OCI-M2 (cell line): ENCODE measurements at regions not wholly inside any gene's neighbourhood (a gene's known extent, or its start where the extent isn't known, plus 50 kb on each side); places are given as distances from the start of the nearest gene placed in this dataset.

Experiments used
- DNase-seq: peaks from one replicate; lab custom pipeline; 2025; ENCODE audit not compliant: unreplicated experiment; lab: John Stamatoyannopoulos, UW

DNA sequence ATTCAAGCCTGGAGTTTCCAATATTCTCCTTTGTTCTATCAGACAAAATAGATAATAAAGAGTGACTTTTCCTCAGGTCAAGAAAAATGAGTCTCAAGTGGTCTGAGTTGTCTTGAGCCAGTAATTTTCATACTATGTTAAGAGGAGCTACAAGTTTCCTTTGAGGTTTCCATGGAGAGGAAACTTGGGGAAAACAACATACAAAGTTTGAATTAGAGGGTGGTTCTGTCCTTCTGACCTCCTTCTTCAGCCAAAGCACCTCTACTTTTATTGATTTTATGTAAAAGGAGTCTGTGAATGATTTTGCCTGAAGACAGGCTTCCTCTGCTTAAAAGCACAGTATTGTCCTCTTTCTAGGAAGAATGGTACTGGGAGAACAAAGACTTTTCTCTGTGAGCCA is 497.2 kb upstream of the PKN2 start:
- DNase-seq: no peak

DNA sequence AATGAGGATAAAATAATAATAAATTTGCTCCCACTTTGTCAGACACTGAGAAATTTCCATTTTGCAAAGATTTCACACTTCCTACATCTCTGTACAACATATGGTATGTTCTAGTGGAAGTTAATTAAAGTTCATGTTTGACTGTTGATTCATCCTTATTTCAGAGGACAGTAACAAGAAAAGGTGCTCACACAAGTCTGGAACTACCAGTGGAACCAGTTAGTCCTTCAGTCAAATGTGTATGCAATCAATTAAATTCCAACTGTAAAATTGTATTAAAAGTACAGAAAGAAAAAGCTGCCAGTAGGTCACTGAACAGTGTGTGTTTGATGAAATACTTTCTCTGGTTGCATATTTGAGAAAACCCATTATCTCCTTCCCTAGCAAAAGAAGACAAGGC is 496.0 kb upstream of the PKN2 start:
- no peak for DNase-seq

DNA sequence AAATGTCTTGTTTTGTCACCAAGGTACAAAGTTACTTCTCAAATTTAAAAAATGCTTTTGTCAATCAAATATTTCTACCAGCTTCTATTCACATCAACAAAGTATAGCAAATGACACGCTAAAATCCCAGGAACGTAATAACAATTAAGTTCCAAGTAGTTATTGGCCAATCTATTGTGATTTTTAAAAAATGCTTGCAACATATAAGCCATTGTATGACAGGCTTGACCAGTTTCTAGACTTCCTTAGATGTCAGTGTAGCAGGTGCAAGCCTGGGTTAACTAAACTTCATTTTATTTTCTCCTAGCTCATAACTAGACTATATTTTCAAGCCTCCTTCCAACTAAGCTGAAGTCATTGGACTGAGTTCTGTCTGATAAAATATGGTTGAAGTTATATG is 494.5 kb upstream of the PKN2 start:
- no peak for DNase-seq

DNA sequence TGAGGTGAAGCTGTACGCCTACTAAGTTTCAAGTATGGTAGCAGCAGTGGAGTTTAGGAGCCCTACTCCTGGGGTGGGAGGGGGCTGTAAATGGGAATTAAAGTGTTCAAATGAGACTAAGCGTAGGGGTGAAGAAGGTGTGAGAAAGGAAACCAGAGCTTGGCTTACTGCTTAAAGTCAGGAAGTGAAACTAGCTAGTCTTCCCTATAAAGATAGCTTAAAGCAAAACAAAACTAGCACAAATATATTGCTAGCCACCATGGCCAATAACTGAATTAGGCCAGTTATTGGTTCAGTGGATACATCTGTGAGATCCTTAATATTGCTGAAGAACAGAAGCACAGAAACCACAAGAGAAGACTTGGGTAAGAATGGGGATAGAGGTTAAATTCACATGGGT is 492.2 kb upstream of the PKN2 start:
- no peak for DNase-seq

DNA sequence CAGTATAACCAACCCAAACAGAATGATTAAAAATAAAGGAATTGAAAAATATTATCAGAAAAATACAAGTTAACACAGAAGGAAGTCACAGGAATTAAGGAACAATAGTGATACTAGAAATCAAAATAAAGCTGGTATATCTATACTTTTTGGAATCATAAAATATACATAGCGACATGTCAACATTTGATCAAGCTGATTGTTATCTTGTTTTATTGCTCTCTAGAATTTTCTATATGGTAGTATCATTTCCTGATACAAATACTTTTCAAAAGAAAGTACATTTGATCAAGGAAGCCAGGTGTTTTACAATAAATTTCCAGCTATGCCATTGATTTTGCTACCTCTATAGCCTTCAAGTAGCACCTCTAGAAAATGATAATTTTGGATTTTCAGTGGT is 489.5 kb upstream of the PKN2 start:
- DNase-seq: no peak

DNA sequence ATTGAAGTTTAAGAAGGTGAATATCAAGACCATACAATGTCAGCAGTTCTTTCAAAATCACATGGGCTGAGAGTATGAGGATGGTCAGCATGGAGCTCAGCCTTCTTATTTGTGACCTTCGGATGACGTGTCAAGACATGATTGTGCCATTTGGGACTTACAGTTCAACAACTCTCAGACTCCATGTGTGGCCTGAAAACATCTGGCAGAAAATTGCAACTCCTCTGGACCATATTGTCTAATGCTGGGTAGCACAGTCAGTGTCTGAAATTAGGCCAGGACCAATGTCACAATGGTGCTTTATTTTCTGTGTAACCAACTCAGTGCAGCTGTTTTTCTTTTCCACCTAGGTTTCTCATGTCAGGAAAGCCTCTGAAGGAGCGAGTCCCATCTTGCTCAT is 483.5 kb upstream of the PKN2 start:
- no peak for DNase-seq

DNA sequence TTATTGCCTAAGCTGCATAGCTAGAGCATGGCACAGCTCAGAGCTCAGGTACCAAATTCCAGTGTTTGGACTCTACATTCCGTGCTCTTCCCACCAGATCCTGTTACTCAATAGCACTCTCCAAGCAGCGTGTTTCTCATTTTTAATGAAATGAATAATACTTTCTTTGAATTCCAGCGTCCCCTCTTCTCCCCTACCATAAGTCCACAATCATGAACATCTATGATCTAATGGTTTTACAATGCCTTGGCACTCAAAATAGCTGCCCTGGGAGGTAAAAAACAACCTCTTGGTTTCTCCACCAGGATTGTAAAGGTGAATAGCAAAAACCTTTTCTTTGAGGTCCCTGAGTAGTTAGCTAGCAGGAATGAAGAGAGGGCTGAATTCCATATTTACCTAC is 480.0 kb upstream of the PKN2 start:
- DNase-seq: no peak

DNA sequence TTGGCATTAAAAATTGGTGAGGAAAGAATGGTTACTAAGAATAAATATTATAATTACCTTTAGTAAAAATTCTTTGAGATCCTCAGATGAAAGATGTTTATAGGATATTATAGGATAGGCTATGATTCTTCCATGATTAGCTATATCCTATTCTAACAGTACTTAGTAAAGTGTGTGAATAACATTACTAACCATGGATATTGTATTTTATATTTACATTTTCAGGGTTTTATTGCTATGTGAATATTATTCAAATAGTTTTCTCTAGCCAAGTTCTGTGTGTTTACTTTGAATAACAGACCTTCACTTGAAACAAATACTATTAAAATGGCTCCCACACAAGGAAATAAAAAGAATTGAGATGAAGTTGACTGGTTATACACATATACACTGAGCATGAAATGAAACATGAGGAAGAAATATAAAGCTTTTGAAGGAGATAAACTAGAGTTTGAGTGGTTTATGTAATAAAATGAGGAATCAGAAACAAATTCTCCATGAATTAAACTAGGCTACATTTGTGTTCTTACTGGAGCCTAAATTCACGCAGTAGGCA is 479.4 kb upstream of the PKN2 start:
- no peak for DNase-seq

DNA sequence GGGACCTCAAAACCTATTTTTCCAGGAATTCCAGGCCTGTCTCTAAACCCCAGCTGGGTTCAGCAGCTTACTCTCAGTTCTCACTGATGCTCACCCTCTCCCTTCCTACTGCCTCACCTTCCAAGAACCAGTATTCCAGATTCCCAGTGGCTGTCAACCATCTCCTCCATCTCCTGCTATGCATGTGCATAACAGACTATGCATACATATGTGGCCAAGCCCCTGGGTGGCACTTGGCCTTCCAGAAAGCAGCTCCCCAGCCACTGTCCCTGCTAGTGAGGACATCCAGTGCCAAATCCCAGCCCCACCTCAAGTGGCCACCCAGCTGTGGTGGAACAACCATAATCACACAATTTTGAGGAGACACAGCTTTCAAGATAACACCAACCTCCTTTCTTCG is 475.7 kb upstream of the PKN2 start:
- no peak for DNase-seq

DNA sequence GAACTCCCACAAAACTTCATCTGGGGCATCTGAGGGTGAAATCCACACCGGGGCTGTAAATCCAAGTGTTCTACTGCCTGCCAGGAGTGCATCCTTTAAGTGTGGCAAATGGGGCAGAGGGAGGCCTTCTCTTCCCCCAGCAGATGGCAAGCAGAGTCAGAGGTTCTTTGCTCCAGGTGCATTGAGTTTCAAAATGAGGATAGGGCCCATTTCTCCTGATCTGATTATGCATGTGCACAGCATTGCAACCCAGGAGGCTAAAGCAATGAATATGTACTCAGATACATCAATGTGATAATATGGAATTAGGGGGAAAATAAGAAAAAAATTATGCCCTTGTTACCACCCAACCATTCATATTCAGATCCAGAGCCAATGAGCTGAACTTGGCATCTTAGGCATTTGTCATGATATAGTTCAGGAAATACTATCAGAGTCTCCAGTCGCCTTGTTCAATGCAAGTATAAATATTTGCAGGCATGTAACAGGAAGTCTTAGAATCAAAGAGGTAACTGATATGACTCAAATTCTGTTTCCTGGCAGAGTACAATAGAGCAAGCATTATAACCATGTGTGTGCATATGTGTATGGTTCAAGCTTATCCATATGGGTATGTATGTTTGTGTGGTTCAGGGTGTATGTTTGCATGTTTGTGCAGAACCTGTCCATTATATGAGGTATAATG is 473.8 kb upstream of the PKN2 start:
- DNase-seq: no peak

DNA sequence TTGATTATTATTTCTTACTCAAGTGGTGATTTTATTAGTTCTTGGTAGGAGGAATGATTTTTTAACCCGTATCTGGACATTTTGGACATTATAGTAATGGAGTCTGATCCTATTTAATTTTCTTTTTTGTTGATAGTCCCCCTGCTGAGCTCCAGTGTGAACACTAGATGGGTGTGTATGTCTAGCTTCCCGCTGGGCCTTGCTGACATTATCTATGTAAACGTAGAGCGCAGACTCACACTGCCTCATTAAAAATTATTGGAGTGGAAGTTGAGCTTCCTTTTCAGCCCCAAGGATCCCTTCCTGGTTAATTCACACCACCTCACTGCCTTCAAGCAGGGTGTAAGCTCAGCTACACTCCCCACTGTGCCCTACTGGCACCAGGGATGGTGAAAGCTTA is 467.6 kb upstream of the PKN2 start:
- DNase-seq: no peak

DNA sequence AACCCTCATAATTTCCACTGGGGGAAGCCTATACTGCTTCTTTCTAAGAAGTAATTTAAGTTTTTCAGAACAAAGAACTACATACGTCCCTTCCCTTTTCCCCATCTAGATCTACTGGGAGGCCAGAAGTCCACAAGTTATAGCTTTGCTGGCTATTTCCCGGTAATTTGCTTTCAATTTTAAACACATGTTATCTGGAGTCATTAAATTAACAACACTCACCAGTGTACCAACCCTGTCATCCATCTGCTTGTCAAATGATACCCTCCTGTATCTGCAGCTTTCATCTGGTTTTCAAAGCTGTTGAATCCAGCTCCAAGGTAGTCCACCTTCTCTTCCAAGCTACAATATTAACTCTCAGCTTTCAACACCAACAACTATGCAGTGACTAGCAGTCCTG is 466.7 kb upstream of the PKN2 start:
- DNase-seq: no peak

DNA sequence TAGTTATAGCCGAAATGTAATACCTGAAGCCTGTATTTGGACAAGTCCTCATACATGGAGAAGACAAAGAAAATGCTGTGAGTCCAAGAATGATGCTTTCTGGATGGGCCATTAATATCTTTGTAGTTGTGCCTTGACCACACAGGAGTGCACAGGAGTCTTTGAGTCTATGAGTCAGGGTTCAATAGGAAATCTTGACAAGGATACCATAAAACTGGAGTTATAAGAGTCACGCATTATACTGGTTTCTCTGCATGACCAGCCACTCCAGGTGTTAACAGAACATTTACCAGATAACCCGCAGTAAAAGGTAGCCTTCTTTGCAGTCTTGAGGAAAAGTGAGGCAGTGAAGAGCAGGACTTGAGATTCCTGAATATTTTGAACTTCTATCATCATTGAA is 464.6 kb upstream of the PKN2 start:
- DNase-seq: no peak

DNA sequence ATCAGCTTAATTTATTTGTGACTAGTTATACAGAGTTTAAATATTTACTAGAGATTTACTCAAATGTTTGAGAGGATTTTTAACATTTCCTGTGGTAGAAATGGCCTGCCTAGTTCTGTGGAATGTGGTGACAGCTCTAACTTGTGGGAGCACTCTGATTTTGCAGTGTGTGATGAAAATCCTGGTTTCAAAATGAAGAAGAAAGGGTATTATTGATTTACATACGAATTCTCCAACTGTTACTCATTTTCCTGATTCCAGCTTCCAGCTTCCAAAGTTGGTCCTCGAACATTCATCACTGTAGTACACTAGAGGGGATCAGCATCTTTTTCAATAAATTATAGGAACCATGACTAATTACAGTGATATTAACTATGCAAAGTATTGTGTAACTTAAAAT is 462.7 kb upstream of the PKN2 start:
- DNase-seq: no peak

DNA sequence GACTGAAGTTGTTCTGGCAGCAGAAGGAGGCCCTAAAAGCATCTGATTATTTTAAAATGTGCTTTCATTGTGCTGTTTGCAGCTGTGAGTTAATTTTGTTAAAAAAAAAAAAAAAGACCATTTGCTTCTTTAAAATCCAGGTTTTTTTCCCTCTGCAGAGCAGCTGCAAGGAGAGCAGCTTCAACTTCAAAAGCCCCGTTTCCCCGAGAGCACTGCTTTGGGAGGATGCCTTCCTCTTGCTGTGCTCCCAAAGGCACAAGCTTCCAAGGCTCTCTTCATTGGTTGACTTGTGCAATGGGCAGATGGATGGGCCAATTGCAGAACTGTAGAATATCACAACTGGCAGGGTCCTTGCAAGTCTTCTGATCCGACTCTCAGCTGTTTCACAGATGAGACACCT is 459.2 kb upstream of the PKN2 start:
- DNase-seq: no peak

DNA sequence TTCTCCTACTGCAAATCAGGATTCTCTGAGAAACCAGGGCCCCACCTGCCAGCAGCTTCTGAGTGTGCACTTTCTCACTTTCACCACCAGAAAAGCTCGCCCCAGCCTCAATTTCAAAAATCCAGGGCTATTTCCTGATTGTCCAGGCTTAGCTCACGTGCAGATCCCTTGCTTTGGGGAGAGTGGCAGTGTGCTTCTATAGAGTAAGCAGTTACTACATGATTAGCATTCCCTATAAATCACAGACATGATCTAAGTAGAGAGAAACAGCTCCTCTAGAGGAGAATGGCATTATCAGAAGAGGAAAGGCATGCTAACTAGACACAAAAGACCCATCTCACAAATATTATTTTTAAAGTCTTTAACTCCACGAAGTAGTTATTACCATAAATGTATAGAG is 456.0 kb upstream of the PKN2 start:
- DNase-seq: no peak

DNA sequence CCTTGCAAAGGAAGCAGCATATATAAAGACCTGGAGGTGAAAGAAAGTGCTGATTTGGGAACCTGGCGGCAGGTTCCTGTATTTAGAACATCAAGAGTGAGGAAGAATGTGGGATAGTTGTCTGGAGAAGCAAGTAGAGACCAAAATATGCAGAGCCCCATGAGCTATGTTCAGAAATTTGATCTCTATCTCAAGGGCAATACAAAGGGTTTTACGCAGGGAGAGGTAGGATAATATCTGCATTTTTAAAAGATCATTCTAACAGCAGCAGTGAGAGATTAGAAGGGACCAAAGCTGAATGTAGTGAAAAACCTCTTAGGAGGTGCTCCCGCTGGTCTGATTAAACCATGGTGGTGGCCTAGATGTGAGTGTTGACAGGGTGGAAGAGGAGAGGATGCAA is 453.9 kb upstream of the PKN2 start:
- no peak for DNase-seq

DNA sequence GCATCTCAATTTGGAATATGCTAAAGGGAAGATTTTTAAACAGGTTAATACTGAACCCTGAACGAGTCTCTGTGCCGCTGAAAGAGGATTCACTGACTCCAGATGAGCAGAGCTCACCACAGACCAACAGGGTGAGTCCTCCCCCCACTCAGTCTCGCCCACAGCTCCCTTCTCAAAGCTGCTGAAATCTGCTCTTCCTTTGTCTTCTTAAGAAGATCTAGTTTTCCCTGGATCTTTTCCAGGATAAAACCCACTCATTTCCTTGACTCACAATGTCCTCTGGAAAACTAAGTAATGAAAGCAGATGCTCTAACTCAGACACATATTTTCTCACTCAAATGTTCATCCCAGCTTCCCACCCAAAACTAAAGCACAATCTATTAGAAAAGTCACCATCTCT is 447.0 kb upstream of the PKN2 start:
- DNase-seq: no peak

DNA sequence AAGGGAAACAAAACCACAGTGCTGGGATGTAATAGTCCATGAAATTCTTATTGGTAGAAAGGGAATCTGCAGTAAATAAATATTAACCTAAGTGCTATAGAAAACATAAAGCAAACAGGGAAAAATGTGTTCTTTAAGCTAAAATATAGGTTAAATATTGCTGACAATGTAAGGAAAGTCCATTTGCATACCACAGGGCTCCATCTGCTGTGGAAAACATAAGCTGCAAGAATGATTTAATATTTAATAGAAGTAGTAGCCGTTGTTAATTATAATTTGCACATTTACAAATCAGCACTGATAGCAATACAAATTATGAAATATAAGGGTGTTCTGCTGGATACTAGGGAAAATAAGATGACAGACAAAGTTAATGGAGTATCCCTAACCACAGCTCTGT is 444.9 kb upstream of the PKN2 start:
- DNase-seq: no peak

DNA sequence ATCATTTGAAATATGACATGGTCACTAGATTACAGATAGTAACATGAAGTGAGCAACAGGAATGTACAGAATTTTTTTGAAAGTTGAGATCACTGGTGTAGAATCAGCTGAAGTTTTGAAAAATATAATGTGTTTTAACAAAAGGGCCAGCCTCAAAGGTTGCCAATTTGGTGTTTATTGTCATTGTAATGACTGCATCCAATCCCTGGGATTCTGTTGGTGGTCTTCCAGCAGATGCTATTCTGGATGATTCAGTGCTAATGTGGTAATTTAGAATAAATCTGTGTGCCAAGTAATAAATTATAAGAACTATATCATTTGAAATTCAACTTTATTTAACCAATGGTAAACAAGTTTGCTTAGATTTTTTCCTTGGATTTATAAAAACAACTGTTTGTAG is 436.4 kb upstream of the PKN2 start:
- no peak for DNase-seq

DNA sequence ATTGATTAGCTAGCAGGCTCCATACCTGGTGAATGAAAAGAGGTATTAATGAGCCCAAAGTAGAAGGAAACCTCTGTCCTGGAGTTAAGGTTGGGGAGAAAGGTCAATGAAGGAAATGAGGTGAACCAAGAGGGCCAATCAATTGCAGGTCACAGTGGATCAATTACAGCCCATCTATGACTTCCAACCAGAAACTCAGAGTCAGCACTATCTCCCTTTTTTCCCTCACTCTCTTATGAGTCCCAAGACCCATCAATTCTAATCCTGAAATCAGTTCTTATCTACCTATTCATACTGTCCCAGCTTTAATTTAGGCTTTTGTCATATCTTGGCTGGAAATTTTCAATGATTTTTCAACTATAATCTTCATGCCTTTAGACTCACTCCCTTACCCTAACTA is 433.2 kb upstream of the PKN2 start:
- DNase-seq: no peak

DNA sequence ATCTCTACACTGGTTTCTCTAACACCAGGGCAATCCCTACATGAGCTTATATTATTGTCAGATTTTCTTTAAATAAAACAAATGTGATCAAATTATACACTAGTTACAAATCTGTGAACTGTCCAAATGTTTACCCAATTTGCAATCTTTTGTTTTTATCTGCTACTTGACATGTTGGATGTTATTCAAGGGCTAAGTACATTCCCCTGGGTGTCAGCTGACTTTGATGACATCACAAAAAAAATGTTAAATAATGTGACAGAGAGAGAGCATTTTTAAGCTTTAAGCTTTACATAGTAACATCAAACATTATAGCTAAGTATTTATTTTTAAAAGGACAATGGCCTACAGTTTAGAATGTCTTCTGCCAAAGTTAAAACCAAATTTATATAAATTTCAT is 431.3 kb upstream of the PKN2 start:
- DNase-seq: no peak

DNA sequence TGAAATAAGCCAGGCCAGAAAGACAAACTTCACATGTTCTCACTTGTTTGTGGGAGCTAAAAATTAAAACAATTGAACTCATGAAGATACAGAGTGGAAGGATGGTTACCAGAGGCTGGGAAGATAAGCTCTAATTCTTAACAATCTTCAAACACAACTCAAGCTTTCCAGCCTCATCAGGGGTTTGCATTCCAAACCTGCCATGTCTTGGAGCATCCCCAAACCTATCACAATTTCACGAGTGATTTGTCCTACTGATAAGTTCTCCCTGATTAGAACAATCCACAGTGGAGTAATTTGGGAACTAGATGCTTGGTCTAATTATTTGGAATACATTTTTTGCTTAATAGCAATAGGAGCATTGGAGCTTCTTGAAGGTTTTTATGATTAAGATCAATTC is 418.5 kb upstream of the PKN2 start:
- DNase-seq: no peak

DNA sequence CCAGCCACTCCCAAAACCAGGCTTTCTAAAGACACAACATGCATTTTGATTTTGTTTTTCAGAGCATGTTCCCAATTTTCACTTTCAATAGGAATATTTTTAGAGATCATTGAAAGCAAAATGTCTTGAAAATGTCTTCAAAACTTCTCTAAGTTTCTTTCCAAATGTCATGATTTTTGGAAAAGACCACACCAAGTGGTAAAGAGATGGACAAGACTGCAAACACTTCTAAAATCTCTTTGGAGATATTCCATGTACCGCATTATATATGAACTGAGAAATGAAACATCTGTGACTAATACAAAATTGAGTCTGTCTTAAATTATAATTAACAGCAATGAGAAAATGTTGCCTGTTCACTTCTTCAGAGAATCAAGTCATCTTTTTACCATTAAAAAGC is 418.0 kb upstream of the PKN2 start:
- no peak for DNase-seq
